ENCODE measurements at regions not wholly inside any gene's neighbourhood (a gene's known extent, or its start where the extent isn't known, plus 50 kb on each side); places are given as distances from the start of the nearest gene placed in this dataset.

- TF ChIP-seq CTCF (IDR thresholded peaks at IDR 0.05), result no peak
- no peak for TF ChIP-seq POLR2A (IDR thresholded peaks at IDR 0.05)
Observed at GRCh38 chr2:156884216-156884615, 373.3 kb upstream of the GALNT5 start.

Measured in tibial nerve (tissue), 3 donors.